ENCODE measurements at regions not wholly inside any gene's neighbourhood (a gene's known extent, or its start where the extent isn't known, plus 50 kb on each side); places are given as distances from the start of the nearest gene placed in this dataset.
"Not testable (repeated sequence)": the region's sequence is repeated elsewhere in the genome, so short reads cannot be mapped to it uniquely, and the experiment has no call there.

GRCh38 chr2:167572883-167573619 lies 674.3 kb downstream of the STK39 start:
- no peak overlapping the region for H3K4me3 ChIP-seq (ENCODE audit: low read depth, low read length)
- DNase-seq (ENCODE audit: low read depth) = no peak
- no peak for TF ChIP-seq CTCF (IDR thresholded peaks at IDR 0.05; ENCODE audit: low read depth, low read length, missing control alignments)

DNA sequence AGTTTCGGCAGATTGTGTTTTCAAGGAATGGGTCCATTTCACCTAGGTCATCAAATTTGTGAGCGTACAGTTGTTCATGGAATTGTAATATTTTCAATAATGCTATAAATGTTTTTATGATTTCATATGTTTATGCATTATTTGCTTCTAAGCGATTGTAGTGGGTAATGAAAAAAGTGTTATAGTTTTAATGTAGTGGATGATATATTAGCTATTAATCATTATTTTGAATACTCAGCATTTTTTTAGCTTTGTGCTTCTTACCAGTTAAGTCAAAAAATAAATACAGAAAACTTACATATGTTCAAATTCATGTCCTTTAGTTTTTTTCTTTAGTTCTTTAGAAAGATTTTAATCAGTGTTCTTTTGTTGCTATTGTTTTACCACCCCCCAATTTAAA lies 677.0 kb downstream of the STK39 start:
- DNase-seq (ENCODE audit: low read depth) = no peak
- TF ChIP-seq CTCF (IDR thresholded peaks at IDR 0.05; ENCODE audit: low read depth, low read length, missing control alignments) = no peak
- no peak overlapping the region for H3K4me3 ChIP-seq (ENCODE audit: low read depth, low read length)

DNA sequence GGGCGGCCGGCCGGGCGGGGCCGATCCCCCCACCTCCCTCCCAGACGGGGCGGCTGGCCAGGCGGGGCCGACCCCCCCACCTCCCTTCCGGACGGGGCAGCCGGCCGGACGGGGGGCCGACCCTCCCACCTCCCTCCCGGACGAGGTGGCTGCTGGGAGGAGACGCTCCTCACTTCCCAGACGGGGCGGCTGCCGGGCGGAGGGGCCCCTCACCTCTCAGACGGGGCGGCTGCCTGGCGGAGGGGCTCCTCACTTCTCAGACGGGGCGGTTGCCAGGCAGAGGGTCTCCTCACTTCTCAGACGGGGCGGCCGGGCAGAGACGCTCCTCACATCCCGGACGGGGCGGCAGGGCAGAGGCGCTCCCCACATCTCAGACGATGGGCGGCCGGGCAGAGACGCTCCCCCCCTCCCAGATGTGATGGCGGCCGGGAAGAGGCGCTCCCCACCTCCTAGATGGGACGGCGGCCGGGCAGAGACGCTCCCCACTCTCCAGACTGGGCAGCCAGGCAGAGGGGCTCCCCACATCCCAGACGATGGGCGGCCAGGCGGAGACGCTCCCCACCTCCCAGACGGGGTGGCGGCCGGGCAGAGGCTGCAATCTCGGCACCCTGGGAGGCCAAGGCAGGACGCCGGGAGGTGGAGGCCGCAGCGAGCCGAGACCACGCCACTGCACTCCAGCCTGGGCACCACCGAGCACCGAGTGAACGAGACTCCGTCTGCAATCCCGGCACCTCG lies 675.8 kb downstream of the XIRP2 start:
- DNase-seq (ENCODE audit: low read depth) = not testable (repeated sequence)

DNA sequence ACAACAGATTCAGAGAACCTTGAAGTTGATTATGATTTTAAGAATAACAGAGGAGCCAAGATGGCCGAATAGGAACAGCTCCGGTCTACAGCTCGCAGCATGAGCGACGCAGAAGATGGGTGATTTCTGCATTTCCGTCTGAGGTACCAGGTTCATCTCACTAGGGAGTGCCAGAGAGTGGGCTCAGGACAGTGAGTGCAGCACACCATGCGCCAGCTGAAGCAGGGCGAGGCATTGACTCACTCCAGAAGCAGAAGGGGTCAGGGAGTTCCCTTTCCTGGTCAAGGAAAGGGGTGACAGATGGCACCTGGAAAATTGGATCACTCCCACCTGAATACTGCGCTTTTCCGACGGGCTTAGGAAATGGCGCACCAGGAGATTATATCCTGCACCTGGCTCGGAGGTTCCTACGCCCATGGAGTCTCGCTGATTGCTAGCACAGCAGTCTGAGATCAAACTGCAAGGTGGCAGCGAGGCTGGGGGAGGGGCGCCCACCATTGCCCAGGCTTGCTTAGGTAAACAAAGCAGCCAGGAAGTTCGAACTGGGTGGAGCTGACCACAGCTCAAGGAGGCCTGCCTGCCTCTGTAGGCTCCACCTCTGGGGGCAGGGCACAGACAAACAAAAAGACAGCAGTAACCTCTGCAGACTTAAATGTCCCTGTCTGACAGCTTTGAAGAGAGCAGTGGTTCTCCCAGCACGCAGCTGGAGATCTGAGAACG lies 670.2 kb downstream of the XIRP2 start:
- H3K4me3 ChIP-seq (ENCODE audit: low read depth, low read length); DNase-seq (ENCODE audit: low read depth): not testable (repeated sequence)

More for the DNA sequence above, 675.8 kb downstream of the XIRP2 start:
- not testable (repeated sequence) for H3K4me3 ChIP-seq (ENCODE audit: low read depth, low read length)

DNA sequence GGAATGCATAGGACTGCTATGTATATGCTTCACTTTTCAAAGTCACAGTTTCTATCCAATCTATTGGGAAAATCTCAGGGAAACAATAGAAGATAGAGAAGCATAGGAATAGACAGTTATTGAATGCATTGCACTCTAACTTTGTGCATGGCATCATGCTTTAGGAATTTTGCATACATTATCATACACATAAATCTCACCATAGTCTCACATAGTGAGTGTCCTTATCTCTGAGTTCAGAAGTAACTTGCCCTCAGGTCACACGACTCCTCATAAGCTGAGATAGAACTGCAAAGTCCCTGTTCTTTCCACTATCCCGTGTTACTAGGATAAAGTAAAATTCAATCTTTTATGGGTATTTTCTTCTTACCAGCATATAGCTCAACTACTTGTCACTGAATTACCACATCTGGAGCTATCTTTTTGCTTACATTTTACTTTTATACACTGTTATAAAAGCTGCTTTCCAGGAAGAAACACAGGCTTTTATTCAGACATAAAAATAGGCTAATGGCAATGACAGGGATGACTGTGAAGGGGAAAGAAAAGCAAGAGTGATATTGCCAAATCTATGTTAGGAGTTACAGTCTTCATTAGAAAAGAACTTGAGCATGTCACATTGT lies 666.9 kb downstream of the XIRP2 start:
- no peak for DNase-seq (ENCODE audit: low read depth)
- no peak for TF ChIP-seq CTCF (IDR thresholded peaks at IDR 0.05; ENCODE audit: low read depth, low read length, missing control alignments)
- no peak overlapping the region for H3K4me3 ChIP-seq (ENCODE audit: low read depth, low read length)

DNA sequence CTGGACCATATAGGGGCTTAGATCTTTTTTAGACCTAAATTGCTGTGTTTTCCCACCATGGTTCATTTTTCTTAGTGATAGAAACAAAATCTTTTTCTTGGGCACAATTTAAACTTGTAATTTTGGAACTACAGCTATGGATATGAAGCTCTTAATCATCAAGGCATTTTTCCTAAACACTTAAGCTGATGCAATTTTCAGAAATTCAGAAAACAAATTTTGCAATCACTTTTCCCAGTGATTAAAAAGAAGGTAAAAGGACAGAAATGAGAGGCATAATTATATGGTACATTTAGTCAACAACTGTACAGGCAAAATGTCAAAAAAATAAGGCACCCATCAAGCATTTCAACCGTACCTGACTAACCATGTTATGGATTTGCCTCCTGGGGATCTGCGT lies 665.4 kb downstream of the XIRP2 start:
- no peak for TF ChIP-seq CTCF (IDR thresholded peaks at IDR 0.05; ENCODE audit: low read depth, low read length, missing control alignments)
- no peak overlapping the region for H3K4me3 ChIP-seq (ENCODE audit: low read depth, low read length)
- no peak for DNase-seq (ENCODE audit: low read depth)

- no peak overlapping the region for H3K4me3 ChIP-seq (ENCODE audit: low read depth, low read length)
- TF ChIP-seq CTCF (IDR thresholded peaks at IDR 0.05; ENCODE audit: low read depth, low read length, missing control alignments) = no peak
- DNase-seq (ENCODE audit: low read depth) = no peak
Measured at GRCh38 chr2:167551416-167551815, 663.1 kb downstream of the XIRP2 start.

All from GM12864 (cell line).